ENCODE measurements at regions not wholly inside any gene's neighbourhood (a gene's known extent, or its start where the extent isn't known, plus 50 kb on each side); places are given as distances from the start of the nearest gene placed in this dataset.

GRCh38 chr13:34372581-34372980 is 554.6 kb downstream of the RFC3 start:
- Histone ChIP-seq H3K36me3 (ENCODE audit: control insufficient read depth in 4 of 4, insufficient read depth in 3 of 4, low read depth in 1 of 4, low read length in 3 of 4) (no peaks in the 10 kb centered on the region), H3K9me3 (ENCODE audit: control insufficient read depth in 4 of 4, low read length in 3 of 4) (no peaks in the 10 kb centered on the region), H3K27ac (ENCODE audit: low read depth in 1 of 2, low read length in 2 of 2) (no peak overlapping the region), H3K4me1 (ENCODE audit: control insufficient read depth in 4 of 4, insufficient read depth in 4 of 4, low read length in 3 of 4) (no peaks in the 10 kb centered on the region), H3K27me3 (ENCODE audit: control insufficient read depth in 4 of 4, insufficient read depth in 4 of 4, low read length in 3 of 4) (no peaks in the 10 kb centered on the region), H3K9ac (ENCODE audit: low read depth in 1 of 2, low read length in 2 of 2) (no peak overlapping the region), H3K4me3 (ENCODE audit: low read depth in 1 of 3, low read length in 3 of 3) (no peak overlapping the region)
- WGBS: 63% methylated on average over 4 of the region's 4 CpGs
- TF ChIP-seq HNF4A (conservative IDR thresholded peaks at IDR 0.05) (no peak), HNF4G (IDR thresholded peaks at IDR 0.05) (no peak), JUND (IDR thresholded peaks at IDR 0.05) (no peak), RXRA (IDR thresholded peaks at IDR 0.05) (no peak), FOXA1 (IDR thresholded peaks at IDR 0.05) (no peak), MAX (IDR thresholded peaks at IDR 0.05) (no peak), ZBTB33 (IDR thresholded peaks at IDR 0.05) (no peak), YY1 (IDR thresholded peaks at IDR 0.05) (no peak), CTCF (IDR thresholded peaks at IDR 0.05; ENCODE audit: low read depth, low read length, missing input control) (no peak), SP1 (IDR thresholded peaks at IDR 0.05) (no peak), NR2F2 (IDR thresholded peaks at IDR 0.05) (no peak), ATF3 (IDR thresholded peaks at IDR 0.05) (no peak), TAF1 (conservative IDR thresholded peaks at IDR 0.05) (no peak), RAD21 (IDR thresholded peaks at IDR 0.05) (no peak), FOXA2 (IDR thresholded peaks at IDR 0.05) (no peak), REST (IDR thresholded peaks at IDR 0.05) (no peak), EGR1 (IDR thresholded peaks at IDR 0.05; ENCODE audit: low read depth in 2 of 2) (no peak), GABPA (IDR thresholded peaks at IDR 0.05 in 1 of 2, conservative IDR thresholded peaks at IDR 0.05 in 1 of 2) (no peak)
- DNase-seq (ENCODE audit: low spot score): no peak

GRCh38 chr13:34376483-34376882 is 558.5 kb downstream of the RFC3 start:
- Histone ChIP-seq H3K27me3 (ENCODE audit: control insufficient read depth in 4 of 4, insufficient read depth in 4 of 4, low read length in 3 of 4) (no peaks in the 10 kb centered on the region), H3K36me3 (ENCODE audit: control insufficient read depth in 4 of 4, insufficient read depth in 3 of 4, low read depth in 1 of 4, low read length in 3 of 4) (no peaks in the 10 kb centered on the region), H3K9me3 (ENCODE audit: control insufficient read depth in 4 of 4, low read length in 3 of 4) (no peaks in the 10 kb centered on the region), H3K4me1 (ENCODE audit: control insufficient read depth in 4 of 4, insufficient read depth in 4 of 4, low read length in 3 of 4) (no peaks in the 10 kb centered on the region), H3K27ac (ENCODE audit: low read depth in 1 of 2, low read length in 2 of 2) (no peak overlapping the region), H3K9ac (ENCODE audit: low read depth in 1 of 2, low read length in 2 of 2) (no peak overlapping the region), H3K4me3 (ENCODE audit: low read depth in 1 of 3, low read length in 3 of 3) (no peak overlapping the region)
- DNase-seq (ENCODE audit: low spot score): no peak
- TF ChIP-seq GABPA (IDR thresholded peaks at IDR 0.05 in 1 of 2, conservative IDR thresholded peaks at IDR 0.05 in 1 of 2): no peak
- no peak for TF ChIP-seq EGR1 (IDR thresholded peaks at IDR 0.05; ENCODE audit: low read depth in 2 of 2)
- no peak for TF ChIP-seq FOXA1 (IDR thresholded peaks at IDR 0.05)
- no peak for TF ChIP-seq SP1 (IDR thresholded peaks at IDR 0.05)
- no peak for TF ChIP-seq HNF4G (IDR thresholded peaks at IDR 0.05)
- no peak for TF ChIP-seq ATF3 (IDR thresholded peaks at IDR 0.05)
- TF ChIP-seq NR2F2 (IDR thresholded peaks at IDR 0.05): no peak
- no peak for TF ChIP-seq FOXA2 (IDR thresholded peaks at IDR 0.05)
- TF ChIP-seq HNF4A (conservative IDR thresholded peaks at IDR 0.05): no peak
- TF ChIP-seq TAF1 (conservative IDR thresholded peaks at IDR 0.05): no peak
- TF ChIP-seq RXRA (IDR thresholded peaks at IDR 0.05): no peak
- no peak for TF ChIP-seq ZBTB33 (IDR thresholded peaks at IDR 0.05)
- TF ChIP-seq MAX (IDR thresholded peaks at IDR 0.05): no peak
- no peak for TF ChIP-seq JUND (IDR thresholded peaks at IDR 0.05)

Measured in liver (tissue), 8 donors.